Activated naive CD8-positive, alpha-beta T cell treated with anti-CD3 and anti-CD28 coated beads, Interleukin-2, amount 10 ng/mL, durations not matched to agents 7 days and 5 days (primary cell): ENCODE measurements at regions not wholly inside any gene's neighbourhood (a gene's known extent, or its start where the extent isn't known, plus 50 kb on each side); places are given as distances from the start of the nearest gene placed in this dataset.

Experiments used
- ATAC-seq: fragments of 150-1000 bp; cut with Tn5 transposase; one replicate; pipeline ENCODE4 v1.10.0; 2021; ENCODE audit warnings: low read depth, moderate library complexity
- POLR2A ChIA-PET: fragments of 350-600 bp; sonication (Branson Sonifier 250); formaldehyde crosslinking; loops from one replicate; lab custom pipeline; 2021; ENCODE audit warnings: antibody characterized with exemption; lab: Charles Lee
- DNase-seq: peaks from one replicate; pipeline ENCODE4 v3.0.0; 2021
- H3K27ac Mint-ChIP-seq: one replicate; pipeline ENCODE4 v1.8.0; 2022; ENCODE audit warnings: mild to moderate bottlenecking, mixed read lengths
- H3K27me3 Mint-ChIP-seq: one replicate; pipeline ENCODE4 v1.8.0; 2022; ENCODE audit warnings: mild to moderate bottlenecking, moderate library complexity, mixed read lengths
- H3K36me3 Mint-ChIP-seq: one replicate; pipeline ENCODE4 v1.8.0; 2021; ENCODE audit warnings: mild to moderate bottlenecking, mixed read lengths
- H3K4me1 Mint-ChIP-seq: one replicate; pipeline ENCODE4 v1.8.0; 2021; ENCODE audit warnings: mixed read lengths
- H3K4me3 Mint-ChIP-seq: one replicate; pipeline ENCODE4 v1.8.0; 2022; ENCODE audit warnings: mild to moderate bottlenecking, moderate library complexity, mixed read lengths
- H3K9me3 Mint-ChIP-seq: one replicate; pipeline ENCODE4 v1.8.0; 2021; ENCODE audit warnings: mixed read lengths

DNA sequence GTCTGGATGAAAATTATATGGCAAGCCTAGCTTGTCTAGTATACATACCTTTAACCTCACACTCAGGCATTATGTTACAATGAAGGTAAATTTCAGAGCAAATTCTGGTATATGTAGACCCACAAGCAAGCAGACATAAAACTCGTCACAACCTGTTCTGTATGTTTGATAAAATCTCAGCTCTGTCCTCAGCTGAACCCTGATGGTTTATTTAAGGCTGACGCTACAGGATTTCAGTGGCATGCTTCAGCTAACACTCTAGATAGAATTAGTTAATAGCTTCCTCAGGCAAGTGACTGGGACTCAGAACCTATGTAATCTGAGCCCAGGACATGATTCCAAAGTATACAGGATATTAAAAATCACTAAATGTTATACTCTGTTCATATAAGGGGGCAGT is 68.2 kb upstream of the MC2R start:
- Mint-ChIP-seq H3K9me3 (peaks cover 1% of the 10 kb centered on the region), H3K27me3 (peaks cover 2% of the 10 kb centered on the region), H3K4me3 (no peak overlapping the region), H3K36me3 (no peaks in the 10 kb centered on the region), H3K4me1 (no peaks in the 10 kb centered on the region), H3K27ac (no peak overlapping the region)
- no peak for ATAC-seq
- POLR2A ChIA-PET, result no interaction called here
- DNase-seq, result no peak

DNA sequence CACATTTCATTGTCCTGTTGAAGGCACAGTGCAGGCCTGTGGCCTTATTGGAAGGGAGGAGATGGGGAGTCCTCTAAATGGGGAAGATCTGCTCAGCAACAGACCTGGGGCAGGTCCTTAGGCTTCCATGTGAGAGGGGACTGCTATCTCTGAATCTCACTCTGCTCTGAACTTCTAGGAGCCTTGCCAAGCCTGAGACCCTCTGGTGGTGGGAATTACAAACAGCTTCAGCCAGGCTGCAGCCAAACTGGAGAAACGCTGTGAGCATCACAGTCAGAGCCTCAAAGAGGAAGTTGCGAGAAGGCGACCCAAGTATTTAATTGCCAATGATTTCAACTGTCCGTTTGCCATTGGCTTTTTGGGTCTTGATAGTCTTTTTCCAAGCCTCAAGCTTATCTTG is 66.8 kb upstream of the MC2R start:
- Mint-ChIP-seq H3K36me3 (no peaks in the 10 kb centered on the region), H3K9me3 (peaks cover 1% of the 10 kb centered on the region)
- POLR2A ChIA-PET, result no interaction called here

DNA sequence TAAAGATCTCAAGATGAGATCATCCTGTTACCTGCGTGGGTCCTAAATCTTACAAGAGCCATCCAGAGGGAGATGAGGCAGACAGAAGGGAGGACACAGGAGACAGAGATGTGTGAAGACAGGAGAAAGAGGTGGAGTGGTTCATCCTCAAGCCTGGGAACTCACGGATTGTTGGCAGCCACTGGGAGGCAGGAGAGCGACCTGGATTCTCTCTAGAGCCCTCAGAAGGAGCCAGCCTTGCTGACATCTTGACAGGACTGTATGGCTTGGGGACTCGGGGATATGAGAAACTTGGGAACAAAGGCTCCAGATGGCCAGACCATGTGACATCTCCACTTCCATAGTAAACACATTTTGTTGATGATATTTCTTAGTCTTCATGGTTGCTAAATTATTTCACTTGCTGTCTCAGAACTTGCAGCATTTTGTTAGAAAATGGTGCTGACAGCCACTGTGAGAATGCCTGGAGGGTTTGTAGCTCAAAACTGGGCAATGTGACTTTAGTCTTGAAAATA is 57.8 kb upstream of the MC2R start:
- Mint-ChIP-seq H3K9me3 (peaks cover 1% of the 10 kb centered on the region), H3K27ac (no peak overlapping the region), H3K27me3 (no peaks in the 10 kb centered on the region), H3K4me1 (no peaks in the 10 kb centered on the region), H3K36me3 (no peaks in the 10 kb centered on the region), H3K4me3 (no peak overlapping the region)
- POLR2A ChIA-PET, result no interaction called here
- DNase-seq (no peak), ATAC-seq (no peak)

More for the DNA sequence above, 66.8 kb upstream of the MC2R start:
- no peak for ATAC-seq
- H3K4me3 Mint-ChIP-seq, result no peak overlapping the region
- peaks cover 2% of the 10 kb centered on the region for H3K27me3 Mint-ChIP-seq
- no peaks in the 10 kb centered on the region for H3K4me1 Mint-ChIP-seq
- no peak overlapping the region for H3K27ac Mint-ChIP-seq
- no peak for DNase-seq
